H9 (cell line): ENCODE measurements at regions not wholly inside any gene's neighbourhood (a gene's known extent, or its start where the extent isn't known, plus 50 kb on each side); places are given as distances from the start of the nearest gene placed in this dataset.

Experiments used
- DNase-seq: peaks from one replicate; pipeline ENCODE4 v3.0.0-alpha.2; 2017
- H2AFZ ChIP-seq: one replicate; pipeline ENCODE4 v1.6.1; 2013; ENCODE audit warnings: mild to moderate bottlenecking, low read length, control low read depth, moderate library complexity
- H2AK5ac ChIP-seq: 2 replicates; pipeline ENCODE4 v1.6.1; 2013; ENCODE audit warnings: low read length, control low read depth, mixed read lengths; ENCODE audit not compliant: insufficient read length
- H2BK120ac ChIP-seq: one replicate; pipeline ENCODE4 v1.6.1; 2013; ENCODE audit warnings: low read depth, mild to moderate bottlenecking, low read length, control low read depth, inconsistent platforms; ENCODE audit not compliant: poor library complexity, severe bottlenecking
- H2BK12ac ChIP-seq: 2 replicates; pipeline ENCODE4 v1.6.1; 2013; ENCODE audit warnings: low read length, control low read depth, mixed read lengths, low read depth; ENCODE audit not compliant: insufficient read length
- H2BK15ac ChIP-seq: 2 replicates; pipeline ENCODE4 v1.6.1; 2013; ENCODE audit warnings: low read depth, low read length, control low read depth
- H2BK20ac ChIP-seq: one replicate; pipeline ENCODE4 v1.6.1; 2013; ENCODE audit warnings: low read depth, mild to moderate bottlenecking, low read length, control low read depth, inconsistent platforms; ENCODE audit not compliant: poor library complexity, severe bottlenecking
- H2BK5ac ChIP-seq: 2 replicates; pipeline ENCODE4 v1.6.1; 2013; ENCODE audit warnings: low read length, control low read depth, mixed read lengths; ENCODE audit not compliant: insufficient read length
- H3K14ac ChIP-seq: 2 replicates; pipeline ENCODE4 v1.6.1; 2013; ENCODE audit warnings: low read length, control low read depth; ENCODE audit not compliant: insufficient read depth
- H3K18ac ChIP-seq: 2 replicates; pipeline ENCODE4 v1.6.1; 2013; ENCODE audit warnings: low read depth, mild to moderate bottlenecking, mixed read lengths, low read length, control low read depth; ENCODE audit not compliant: insufficient read length
- H3K23ac ChIP-seq: 2 replicates; pipeline ENCODE4 v1.6.1; 2013; ENCODE audit warnings: low read length, control low read depth, mixed read lengths, low read depth; ENCODE audit not compliant: insufficient read length
- H3K23me2 ChIP-seq: 2 replicates; pipeline ENCODE4 v1.6.1; 2013; ENCODE audit warnings: low read depth, mild to moderate bottlenecking, mixed read lengths, low read length, control low read depth; ENCODE audit not compliant: insufficient read length, poor library complexity, severe bottlenecking
- H3K27ac ChIP-seq: 2 replicates; pipeline ENCODE4 v1.5.1; 2013; ENCODE audit warnings: low read length, control low read depth, mixed read lengths, low read depth; ENCODE audit not compliant: insufficient read length
- H3K27me3 ChIP-seq: 2 replicates; pipeline ENCODE4 v1.6.1; 2013; ENCODE audit warnings: low read length, control low read depth, inconsistent platforms; ENCODE audit not compliant: insufficient read depth
- H3K4ac ChIP-seq: 2 replicates; pipeline ENCODE4 v1.6.1; 2013; ENCODE audit warnings: low read depth, mild to moderate bottlenecking, control low read depth, inconsistent platforms, low read length, moderate library complexity
- H3K4me1 ChIP-seq: 2 replicates; pipeline ENCODE4 v1.6.1; 2013; ENCODE audit warnings: low read length, control low read depth, inconsistent platforms; ENCODE audit not compliant: insufficient read depth
- H3K4me2 ChIP-seq: 2 replicates; pipeline ENCODE4 v1.6.1; 2013; ENCODE audit warnings: low read length, control low read depth, mixed read lengths; ENCODE audit not compliant: insufficient read length, insufficient read depth
- H3K56ac ChIP-seq: 2 replicates; pipeline ENCODE4 v1.6.1; 2013; ENCODE audit warnings: low read depth, mild to moderate bottlenecking, mixed read lengths, low read length, control low read depth; ENCODE audit not compliant: insufficient read length
- H3K79me1 ChIP-seq: 2 replicates; pipeline ENCODE4 v1.6.1; 2013; ENCODE audit warnings: low read depth, mild to moderate bottlenecking, moderate library complexity, low read length, control low read depth, inconsistent platforms; ENCODE audit not compliant: insufficient read depth, poor library complexity, severe bottlenecking
- H3K79me2 ChIP-seq: 2 replicates; pipeline ENCODE4 v1.6.1; 2013; ENCODE audit warnings: low read length, control low read depth, inconsistent platforms; ENCODE audit not compliant: insufficient read depth
- H3K9ac ChIP-seq: 2 replicates; pipeline ENCODE4 v1.6.1; 2013; ENCODE audit warnings: low read length, control low read depth, mixed read lengths; ENCODE audit not compliant: insufficient read length; ENCODE audit errors: extremely low read depth
- H3K9me3 ChIP-seq: one replicate; pipeline ENCODE4 v1.6.1; 2013; ENCODE audit warnings: low read depth, low read length, inconsistent platforms; ENCODE audit not compliant: control insufficient read depth
- H3T11ph ChIP-seq: one replicate; pipeline ENCODE4 v1.6.1; 2013; ENCODE audit warnings: mild to moderate bottlenecking, low read length, control low read depth, inconsistent platforms
- H4K20me1 ChIP-seq: one replicate; pipeline ENCODE4 v1.6.1; 2013; ENCODE audit not compliant: control insufficient read depth, insufficient read length, insufficient read depth
- H4K5ac ChIP-seq: 2 replicates; pipeline ENCODE4 v1.6.1; 2013; ENCODE audit warnings: low read depth, mild to moderate bottlenecking, mixed read lengths, low read length, control low read depth; ENCODE audit not compliant: insufficient read length
- H4K8ac ChIP-seq: replicated peaks from 2 replicates; pipeline ENCODE4 v1.6.1; 2013; ENCODE audit warnings: low read length, control low read depth, mixed read lengths, low read depth; ENCODE audit not compliant: insufficient read length
- H4K91ac ChIP-seq: 2 replicates; pipeline ENCODE4 v1.6.1; 2013; ENCODE audit warnings: low read depth, mild to moderate bottlenecking, moderate library complexity, mixed read lengths, low read length, control low read depth; ENCODE audit not compliant: insufficient read length
- H3K27ac Mint-ChIP-seq, 3 experiments: 2 replicates in 2 of 3; 3 replicates in 1 of 3; pipeline ENCODE4 v1.8.0; 2020 to 2021; ENCODE audit warnings: mixed read lengths in 3 of 3, mild to moderate bottlenecking in 1 of 3, moderate library complexity in 1 of 3
- H3K27me3 Mint-ChIP-seq: 2 replicates; pipeline ENCODE4 v1.8.0; 2021; ENCODE audit warnings: low read depth, mild to moderate bottlenecking, moderate library complexity, mixed read lengths
- H3K36me3 Mint-ChIP-seq, 3 experiments: 2 replicates in 2 of 3; 3 replicates in 1 of 3; pipeline ENCODE4 v1.8.0; 2020 to 2021; ENCODE audit warnings: low read depth in 3 of 3, mixed read lengths in 3 of 3; ENCODE audit not compliant: insufficient read depth in 1 of 3
- H3K4me1 Mint-ChIP-seq, 2 experiments: 2 replicates each; pipeline ENCODE4 v1.8.0; 2020; ENCODE audit warnings: mixed read lengths in 2 of 2
- H3K4me3 Mint-ChIP-seq, 2 experiments: 2 replicates in 1 of 2; 3 replicates in 1 of 2; pipeline ENCODE4 v1.8.0; 2020 to 2021; ENCODE audit warnings: mild to moderate bottlenecking in 2 of 2, mixed read lengths in 2 of 2, moderate library complexity in 1 of 2
- H3K9me3 Mint-ChIP-seq, 2 experiments: 2 replicates in 1 of 2; 3 replicates in 1 of 2; pipeline ENCODE4 v1.8.0; 2020; ENCODE audit warnings: mild to moderate bottlenecking in 2 of 2, mixed read lengths in 2 of 2, moderate library complexity in 1 of 2
- WGBS: extraction: QIAGEN DNeasy Blood & Tissue Kit; methylation state at CpG from one replicate; pipeline ENCODE4 v1.1.7; 2013; ENCODE audit warnings: missing lambda C conversion rate, low lambda C conversion rate, mixed read lengths; ENCODE audit not compliant: insufficient read length; ENCODE audit errors: extremely low coverage; 5-methylcytosine and 5-hydroxymethylcytosine counted together
- TF ChIP-seq, protein P1 (sequence below): fragments of 200-600 bp; sonication (generic); conservative IDR thresholded peaks from 3 replicates; pipeline ENCODE4 v1.8.0; 2021; ENCODE audit warnings: antibody characterized with exemption, mild to moderate bottlenecking

DNA sequence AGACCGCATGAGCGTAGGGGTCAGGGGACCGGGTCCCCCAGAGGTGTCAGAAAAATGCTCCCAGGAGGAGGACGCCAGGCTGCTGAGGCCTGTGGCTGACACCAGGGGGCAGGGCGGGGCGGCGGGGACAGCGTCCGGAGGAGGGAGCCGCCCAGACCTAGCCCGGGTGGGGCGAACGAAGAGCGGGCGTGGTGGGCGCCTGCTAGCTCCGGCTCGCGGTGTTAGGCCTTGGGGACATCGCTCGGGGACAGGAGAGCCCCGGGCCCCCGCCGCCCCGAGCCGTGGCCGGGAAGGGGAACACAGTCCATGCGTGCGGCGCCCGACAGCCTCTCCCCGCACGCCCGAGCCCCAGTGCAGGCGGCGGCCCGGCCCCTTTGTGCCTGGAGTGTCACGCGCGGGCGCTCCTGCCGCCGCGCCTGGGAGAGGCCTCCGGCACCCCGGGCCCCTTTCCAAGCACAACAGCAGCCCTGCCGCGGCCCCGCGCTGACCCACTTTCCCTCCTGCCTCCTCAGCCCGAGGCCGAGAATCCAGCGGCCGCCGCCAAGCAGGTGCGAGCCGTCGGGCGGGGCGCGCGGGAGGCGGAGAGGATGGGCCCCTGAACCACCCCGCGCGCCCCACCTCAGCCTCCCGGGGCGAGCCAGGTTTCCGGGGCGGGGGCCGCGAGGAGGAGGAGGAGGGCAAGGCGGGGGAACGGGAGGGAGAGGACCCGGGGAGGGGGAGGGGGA is 111.0 kb upstream of the KLF13 start:
- Histone ChIP-seq H3K56ac (no peak overlapping the region), H4K20me1 (no peaks in the 10 kb centered on the region), H3K23me2 (peaks cover 5% of the 10 kb centered on the region), H2AFZ (no peak overlapping the region), H3T11ph (no peak overlapping the region), H3K27me3 (no peaks in the 10 kb centered on the region), H3K27ac (no peak overlapping the region), H2BK12ac (no peak overlapping the region), H3K18ac (no peak overlapping the region), H3K23ac (no peak overlapping the region), H2BK15ac (no peak overlapping the region), H4K8ac (no peak overlapping the region), H3K79me2 (no peaks in the 10 kb centered on the region), H3K4me2 (peak overlapping the region; percentile 57), H4K5ac (no peak overlapping the region), H3K9ac (no peak overlapping the region), H3K4ac (no peak overlapping the region), H3K4me1 (no peaks in the 10 kb centered on the region), H2BK5ac (no peak overlapping the region), H3K9me3 (peaks cover 4% of the 10 kb centered on the region), H2BK20ac (no peak overlapping the region), H3K79me1 (no peaks in the 10 kb centered on the region), H3K14ac (peak overlapping the region; percentile 78; the same call in 1 of the 2 replicates), H2AK5ac (no peak overlapping the region), H2BK120ac (no peak overlapping the region), H4K91ac (no peak overlapping the region)
- WGBS, result no CpG with 5 or more reads among the region's 75 CpGs
- no peak overlapping the region for H3K27ac Mint-ChIP-seq
- DNase-seq, result peak; percentile 82
- peaks cover 11 to 14% of the 10 kb centered on the region in 2 experiments for H3K4me1 Mint-ChIP-seq
- H3K9me3 Mint-ChIP-seq, result peaks cover 0 to 6% of the 10 kb centered on the region in 2 experiments; a peak in 2 of 5 replicates
- peaks cover 0 to 9% (median 3%) of the 10 kb centered on the region in 3 experiments; a peak in 3 of 7 replicates for H3K36me3 Mint-ChIP-seq
- TF ChIP-seq, protein P1, sequence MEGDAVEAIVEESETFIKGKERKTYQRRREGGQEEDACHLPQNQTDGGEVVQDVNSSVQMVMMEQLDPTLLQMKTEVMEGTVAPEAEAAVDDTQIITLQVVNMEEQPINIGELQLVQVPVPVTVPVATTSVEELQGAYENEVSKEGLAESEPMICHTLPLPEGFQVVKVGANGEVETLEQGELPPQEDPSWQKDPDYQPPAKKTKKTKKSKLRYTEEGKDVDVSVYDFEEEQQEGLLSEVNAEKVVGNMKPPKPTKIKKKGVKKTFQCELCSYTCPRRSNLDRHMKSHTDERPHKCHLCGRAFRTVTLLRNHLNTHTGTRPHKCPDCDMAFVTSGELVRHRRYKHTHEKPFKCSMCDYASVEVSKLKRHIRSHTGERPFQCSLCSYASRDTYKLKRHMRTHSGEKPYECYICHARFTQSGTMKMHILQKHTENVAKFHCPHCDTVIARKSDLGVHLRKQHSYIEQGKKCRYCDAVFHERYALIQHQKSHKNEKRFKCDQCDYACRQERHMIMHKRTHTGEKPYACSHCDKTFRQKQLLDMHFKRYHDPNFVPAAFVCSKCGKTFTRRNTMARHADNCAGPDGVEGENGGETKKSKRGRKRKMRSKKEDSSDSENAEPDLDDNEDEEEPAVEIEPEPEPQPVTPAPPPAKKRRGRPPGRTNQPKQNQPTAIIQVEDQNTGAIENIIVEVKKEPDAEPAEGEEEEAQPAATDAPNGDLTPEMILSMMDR, result peak; percentile 90
- H3K4me3 Mint-ChIP-seq, result peak overlapping the region; percentile 54 to 85
- H3K27me3 Mint-ChIP-seq, result peaks cover 3% of the 10 kb centered on the region
